B cell (primary cell): ENCODE measurements at regions not wholly inside any gene's neighbourhood (a gene's known extent, or its start where the extent isn't known, plus 50 kb on each side); places are given as distances from the start of the nearest gene placed in this dataset.

Experiments used
- ATAC-seq: fragments of 200-7000 bp; cut with Tn5 transposase; one replicate; pipeline ENCODE4 v1.10.0; 2021; ENCODE audit warnings: low read depth, mild to moderate bottlenecking, moderate number of reproducible peaks, moderate library complexity
- CTCF ChIA-PET: fragments of 350-600 bp; sonication (Branson Sonifier 250); formaldehyde crosslinking; loops from one replicate; lab custom pipeline; 2021; ENCODE audit warnings: antibody characterized with exemption, inconsistent platforms; lab: Charles Lee
- POLR2A ChIA-PET: fragments of 350-600 bp; sonication (Branson Sonifier 250); formaldehyde crosslinking; loops from one replicate; lab custom pipeline; 2021; ENCODE audit warnings: antibody characterized with exemption; lab: Charles Lee
- DNase-seq: peaks from one replicate; pipeline ENCODE4 v3.0.0; 2013
- H2AFZ ChIP-seq: 2 replicates; pipeline ENCODE4 v1.6.1; 2012; ENCODE audit warnings: mild to moderate bottlenecking, low read depth, low read length; ENCODE audit not compliant: insufficient read depth, poor library complexity, severe bottlenecking
- H3K27ac ChIP-seq, 2 donors: 1 replicate in 1 of 2; 2 replicates in 1 of 2; pipeline ENCODE4 v1.5.1; 2012 to 2013; ENCODE audit warnings: low read length in 2 of 2, mild to moderate bottlenecking in 2 of 2, moderate library complexity in 1 of 2
- H3K27me3 ChIP-seq, 4 experiments: fragments of 200-600 bp in 1 of 4; sonication (generic) in 1 of 4; replicated peaks in 1 of 4; 1 replicate in 2 of 4; 2 replicates in 2 of 4; pipeline versions ENCODE4 v1.6.1 to v1.7.0; 2013 to 2016; ENCODE audit warnings: low read length in 3 of 4, mild to moderate bottlenecking in 2 of 4, mixed read lengths in 1 of 4, moderate library complexity in 1 of 4; ENCODE audit not compliant: insufficient read depth in 4 of 4, control insufficient read depth in 3 of 4; ENCODE audit errors: control extremely low read depth in 1 of 4
- H3K36me3 ChIP-seq, 2 experiments: replicated peaks in 1 of 2; 1 replicate in 1 of 2; 2 replicates in 1 of 2; pipeline versions ENCODE4 v1.6.1 to v1.7.1; 2013; ENCODE audit warnings: low read length in 1 of 2; ENCODE audit not compliant: insufficient read depth in 2 of 2, control insufficient read depth in 1 of 2; ENCODE audit errors: control extremely low read depth in 1 of 2, extremely low read depth in 1 of 2
- H3K4me1 ChIP-seq, 2 donors: fragments of 200-600 bp in 1 of 2; sonication (generic) in 1 of 2; 1 replicate in 1 of 2; 2 replicates in 1 of 2; pipeline versions ENCODE4 v1.5.1 to v1.6.1; 2013 to 2017; ENCODE audit warnings: low read length in 2 of 2; ENCODE audit not compliant: control insufficient read depth in 2 of 2, insufficient read depth in 2 of 2
- H3K4me2 ChIP-seq: replicated peaks from 2 replicates; pipeline ENCODE3; 2012; ENCODE audit warnings: mild to moderate bottlenecking, low read depth, low read length; ENCODE audit not compliant: poor library complexity, severe bottlenecking
- H3K4me3 ChIP-seq, 5 experiments: fragments of 200-600 bp in 1 of 5; sonication (generic) in 1 of 5; 1 replicate in 3 of 5; 2 replicates in 2 of 5; pipeline versions ENCODE4 v1.5.1 to v1.7.0; 2011 to 2016; ENCODE audit warnings: low read length in 4 of 5, mild to moderate bottlenecking in 4 of 5, low read depth in 2 of 5, control low read depth in 1 of 5, moderate library complexity in 1 of 5; ENCODE audit not compliant: insufficient read depth in 1 of 5; ENCODE audit errors: control extremely low read depth in 1 of 5, extremely low read depth in 1 of 5
- H3K79me2 ChIP-seq: fragments of 200-600 bp; sonication (generic); one replicate; pipeline ENCODE4 v1.6.0; 2016; ENCODE audit warnings: low read length; ENCODE audit not compliant: control insufficient read depth, insufficient read depth
- H3K9ac ChIP-seq: fragments of 200-600 bp; sonication (generic); 2 replicates; pipeline ENCODE4 v1.6.1; 2017; ENCODE audit warnings: mild to moderate bottlenecking, low read length, moderate library complexity
- H3K9me3 ChIP-seq, 3 donors: one replicate each; pipeline versions ENCODE4 v1.6.1 to v1.7.1; 2013; ENCODE audit warnings: low read length in 2 of 3; ENCODE audit not compliant: control insufficient read depth in 2 of 3, insufficient read depth in 1 of 3; ENCODE audit errors: control extremely low read depth in 1 of 3
- H4K20me1 ChIP-seq: 2 replicates; pipeline ENCODE4 v1.6.0; 2012; ENCODE audit warnings: mild to moderate bottlenecking, low read length; ENCODE audit not compliant: insufficient read depth, control insufficient read depth, poor library complexity, severe bottlenecking
- H3K27ac Mint-ChIP-seq: one replicate; pipeline ENCODE4 v1.8.0; 2021; ENCODE audit warnings: mixed read lengths
- H3K27me3 Mint-ChIP-seq: one replicate; pipeline ENCODE4 v1.8.0; 2021; ENCODE audit warnings: mixed read lengths
- H3K4me1 Mint-ChIP-seq: one replicate; pipeline ENCODE4 v1.8.0; 2021; ENCODE audit warnings: mixed read lengths
- H3K4me3 Mint-ChIP-seq: one replicate; pipeline ENCODE4 v1.8.0; 2021; ENCODE audit warnings: mixed read lengths
- H3K9me3 Mint-ChIP-seq: one replicate; pipeline ENCODE4 v1.8.0; 2022; ENCODE audit warnings: mixed read lengths; ENCODE audit not compliant: insufficient read depth
- EZH2 ChIP-seq: IDR thresholded peaks from 2 replicates; pipeline ENCODE4 v1.6.1; 2012; ENCODE audit warnings: borderline replicate concordance, low read depth, mild to moderate bottlenecking, moderate library complexity, low read length; ENCODE audit not compliant: insufficient read depth, poor library complexity, severe bottlenecking
- WGBS: methylation state at CpG from one replicate; pipeline ENCODE4 v1.1.5; 2013; ENCODE audit warnings: missing lambda C conversion rate; ENCODE audit not compliant: insufficient coverage; 5-methylcytosine and 5-hydroxymethylcytosine counted together
- intact Hi-C: fragments of 100-400 bp; cut with micrococcal nuclease; formaldehyde crosslinking; loops from one replicate; pipeline ENCODE4 v1.10.0; 2022
- TF ChIP-seq, protein P1 (sequence below): fragments of 200-600 bp; IDR thresholded peaks from one replicate; pipeline ENCODE4 v1.8.0; 2022; ENCODE audit warnings: antibody characterized with exemption, mild to moderate bottlenecking

DNA sequence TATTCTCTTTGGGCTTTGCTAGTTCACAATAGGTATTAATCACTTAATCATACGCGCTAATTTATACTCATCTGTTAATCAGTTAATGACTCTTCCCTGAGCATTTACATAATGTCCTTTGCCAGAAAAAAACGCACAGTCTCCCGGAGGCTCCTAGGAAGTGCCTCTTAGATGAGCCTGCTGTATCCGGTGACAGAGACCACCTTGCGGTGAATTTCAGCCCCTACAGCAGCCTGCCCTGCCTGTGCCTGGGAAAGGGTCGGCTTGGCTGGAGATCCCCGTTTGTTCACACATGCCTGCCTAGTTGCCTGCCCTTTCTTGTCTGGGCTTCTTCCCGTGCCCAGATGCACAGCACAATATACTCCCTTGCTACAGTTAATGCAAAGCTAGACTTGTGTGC lies 152.9 kb downstream of the ZBTB18 start:
- no peaks in the 10 kb centered on the region for H4K20me1 ChIP-seq
- no peak overlapping the region for H3K4me3 ChIP-seq
- H3K27me3 Mint-ChIP-seq, result peaks cover 3% of the 10 kb centered on the region
- H2AFZ ChIP-seq, result no peak overlapping the region
- 95% methylated on average over 8 of the region's 9 CpGs for WGBS
- no peak overlapping the region for H3K4me3 Mint-ChIP-seq
- no peak overlapping the region for H3K4me2 ChIP-seq
- POLR2A ChIA-PET, result no interaction called here
- peaks cover 2% of the 10 kb centered on the region for H3K4me1 Mint-ChIP-seq
- H3K36me3 ChIP-seq, result no peaks in the 10 kb centered on the region
- no peaks in the 10 kb centered on the region for H3K79me2 ChIP-seq
- H3K9ac ChIP-seq, result no peak overlapping the region
- no peaks in the 10 kb centered on the region for H3K9me3 ChIP-seq
- DNase-seq (no peak), ATAC-seq (no peak)
- H3K27ac ChIP-seq, result no peak overlapping the region
- TF ChIP-seq, protein P1, sequence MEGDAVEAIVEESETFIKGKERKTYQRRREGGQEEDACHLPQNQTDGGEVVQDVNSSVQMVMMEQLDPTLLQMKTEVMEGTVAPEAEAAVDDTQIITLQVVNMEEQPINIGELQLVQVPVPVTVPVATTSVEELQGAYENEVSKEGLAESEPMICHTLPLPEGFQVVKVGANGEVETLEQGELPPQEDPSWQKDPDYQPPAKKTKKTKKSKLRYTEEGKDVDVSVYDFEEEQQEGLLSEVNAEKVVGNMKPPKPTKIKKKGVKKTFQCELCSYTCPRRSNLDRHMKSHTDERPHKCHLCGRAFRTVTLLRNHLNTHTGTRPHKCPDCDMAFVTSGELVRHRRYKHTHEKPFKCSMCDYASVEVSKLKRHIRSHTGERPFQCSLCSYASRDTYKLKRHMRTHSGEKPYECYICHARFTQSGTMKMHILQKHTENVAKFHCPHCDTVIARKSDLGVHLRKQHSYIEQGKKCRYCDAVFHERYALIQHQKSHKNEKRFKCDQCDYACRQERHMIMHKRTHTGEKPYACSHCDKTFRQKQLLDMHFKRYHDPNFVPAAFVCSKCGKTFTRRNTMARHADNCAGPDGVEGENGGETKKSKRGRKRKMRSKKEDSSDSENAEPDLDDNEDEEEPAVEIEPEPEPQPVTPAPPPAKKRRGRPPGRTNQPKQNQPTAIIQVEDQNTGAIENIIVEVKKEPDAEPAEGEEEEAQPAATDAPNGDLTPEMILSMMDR, result no peak
- TF ChIP-seq EZH2, result no peak
- no peaks in the 10 kb centered on the region for H3K9me3 Mint-ChIP-seq
- intact Hi-C loops, result no loop called here
- CTCF ChIA-PET, result no interaction called here
- no peak overlapping the region for H3K27ac Mint-ChIP-seq
- no peaks in the 10 kb centered on the region for H3K4me1 ChIP-seq
- H3K27me3 ChIP-seq, result peaks cover 0 to 10% (median 1%) of the 10 kb centered on the region in 4 experiments

DNA sequence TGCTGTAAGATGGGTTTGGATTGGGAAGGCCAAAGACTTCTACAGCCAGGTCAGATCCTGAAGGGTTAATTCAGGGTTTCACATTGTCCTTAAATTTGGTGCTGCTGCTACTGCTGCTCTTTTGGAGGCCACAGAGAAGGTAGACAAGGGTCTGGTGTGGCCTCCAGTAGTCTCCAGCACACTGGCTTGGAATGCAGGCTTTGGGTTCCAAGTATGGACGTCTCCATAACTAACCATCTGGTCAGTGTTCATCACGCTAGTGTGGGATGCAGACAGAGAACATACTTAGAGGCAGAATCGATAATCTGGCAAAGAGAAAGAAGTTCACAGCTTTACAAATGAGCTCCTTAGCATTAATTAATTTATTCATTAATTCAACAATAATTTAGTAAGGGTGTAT lies 154.1 kb downstream of the ZBTB18 start:
- CTCF ChIA-PET, result interaction anchor here (0.6 kb wide), 1 partner anchor 469 kb away, joined by 9 read pairs; no protein-coding TSS in a partner anchor

More for the DNA sequence above, 154.1 kb downstream of the ZBTB18 start:
- Histone ChIP-seq H3K79me2 (no peaks in the 10 kb centered on the region), H2AFZ (no peak overlapping the region), H4K20me1 (no peaks in the 10 kb centered on the region), H3K27ac (no peak overlapping the region), H3K9ac (no peak overlapping the region), H3K36me3 (no peaks in the 10 kb centered on the region), H3K4me2 (no peak overlapping the region), H3K4me1 (peaks cover 5 to 6% of the 10 kb centered on the region in 2 donors), H3K9me3 (no peaks in the 10 kb centered on the region), H3K4me3 (no peak overlapping the region), H3K27me3 (peaks cover 0 to 10% (median 1%) of the 10 kb centered on the region in 4 experiments)
- Mint-ChIP-seq H3K9me3 (no peaks in the 10 kb centered on the region), H3K27me3 (peaks cover 3% of the 10 kb centered on the region), H3K4me3 (no peak overlapping the region), H3K27ac (no peak overlapping the region), H3K4me1 (peaks cover 8% of the 10 kb centered on the region)
- POLR2A ChIA-PET, result no interaction called here
- DNase-seq, result no peak
- TF ChIP-seq, protein P1, result no peak
- no peak for TF ChIP-seq EZH2
- no CpG with 5 or more reads among the region's 3 CpGs for WGBS
- no peak for ATAC-seq
- intact Hi-C loops, result no loop called here
